ENCODE measurements at regions not wholly inside any gene's neighbourhood (a gene's known extent, or its start where the extent isn't known, plus 50 kb on each side); places are given as distances from the start of the nearest gene placed in this dataset.

- DNase-seq = no peak
Observed at GRCh38 chr1:208741296-208741695, 497.1 kb upstream of the PLXNA2 start.

GRCh38 chr1:208743361-208743760 is 499.2 kb upstream of the PLXNA2 start:
- DNase-seq = no peak

GRCh38 chr1:208747979-208748378 is 503.8 kb upstream of the PLXNA2 start:
- no peak for DNase-seq

- DNase-seq = no peak
Observed at GRCh38 chr1:208748387-208749165, 504.4 kb upstream of the PLXNA2 start.

GRCh38 chr1:208756339-208756981 is 512.3 kb upstream of the PLXNA2 start:
- DNase-seq = no peak

- DNase-seq = no peak
Observed at GRCh38 chr1:208757846-208758245, 513.7 kb upstream of the PLXNA2 start.

GRCh38 chr1:208759255-208759654 is 515.1 kb upstream of the PLXNA2 start:
- DNase-seq = no peak

- no peak for DNase-seq
Observed at GRCh38 chr1:208763971-208764370, 519.8 kb upstream of the PLXNA2 start.

- DNase-seq = no peak
Observed at GRCh38 chr1:208766832-208767231, 522.6 kb upstream of the PLXNA2 start.

- no peak for DNase-seq
Observed at GRCh38 chr1:208767816-208768215, 523.6 kb upstream of the PLXNA2 start.

GRCh38 chr1:208772891-208773290 is 528.7 kb upstream of the PLXNA2 start:
- DNase-seq = no peak

- DNase-seq = no peak
Observed at GRCh38 chr1:208775841-208776240, 531.7 kb upstream of the PLXNA2 start.

- DNase-seq = no peak
Observed at GRCh38 chr1:208778417-208778816, 534.2 kb upstream of the PLXNA2 start.

- no peak for DNase-seq
Observed at GRCh38 chr1:208781391-208782045, 537.3 kb upstream of the PLXNA2 start.

- no peak for DNase-seq
Observed at GRCh38 chr1:208782186-208782585, 538.0 kb upstream of the PLXNA2 start.

- no peak for DNase-seq
Observed at GRCh38 chr1:208785629-208786028, 541.4 kb upstream of the PLXNA2 start.

GRCh38 chr1:208787219-208787618 is 543.0 kb upstream of the PLXNA2 start:
- DNase-seq = no peak

GRCh38 chr1:208788013-208788540 is 543.9 kb upstream of the PLXNA2 start:
- no peak for DNase-seq

GRCh38 chr1:208791456-208791855 is 547.3 kb upstream of the PLXNA2 start:
- no peak for DNase-seq

- no peak for DNase-seq
Observed at GRCh38 chr1:208793861-208794345, 549.7 kb upstream of the PLXNA2 start.

GRCh38 chr1:208799186-208799585 is 555.0 kb upstream of the PLXNA2 start:
- no peak for DNase-seq

GRCh38 chr1:208803011-208803811 is 559.0 kb upstream of the PLXNA2 start:
- no peak for DNase-seq
